GM21390 (cell line): ENCODE measurements at regions not wholly inside any gene's neighbourhood (a gene's known extent, or its start where the extent isn't known, plus 50 kb on each side); places are given as distances from the start of the nearest gene placed in this dataset.
"Not testable (repeated sequence)": the region's sequence is repeated elsewhere in the genome, so short reads cannot be mapped to it uniquely, and the experiment has no call there.

Source experiments
- ATAC-seq: cut with Tn5 transposase; IDR thresholded peaks from one replicate; pipeline ENCODE4 v1.9.1; 2021; ENCODE audit not compliant: unreplicated experiment

DNA sequence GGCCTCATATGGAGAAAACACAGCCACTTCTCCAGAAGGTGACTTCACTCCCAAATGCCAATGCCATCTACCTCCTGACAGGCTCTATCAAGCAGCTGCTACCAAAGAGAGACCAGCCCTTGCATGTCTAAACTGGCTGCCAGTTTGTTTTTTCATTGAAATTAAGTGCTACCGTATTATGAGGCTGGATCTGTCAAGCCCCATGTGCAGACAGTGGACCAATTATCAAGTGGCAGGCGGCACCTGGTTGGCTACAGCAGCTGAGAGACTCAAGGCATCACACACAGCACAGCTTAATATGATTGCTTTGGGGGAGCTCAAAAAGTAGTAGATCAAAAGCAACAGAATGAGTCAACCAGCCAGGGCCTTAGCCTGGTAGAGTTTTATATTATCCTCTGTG lies 1293.0 kb upstream of the TENM4 start:
- ATAC-seq: no peak

DNA sequence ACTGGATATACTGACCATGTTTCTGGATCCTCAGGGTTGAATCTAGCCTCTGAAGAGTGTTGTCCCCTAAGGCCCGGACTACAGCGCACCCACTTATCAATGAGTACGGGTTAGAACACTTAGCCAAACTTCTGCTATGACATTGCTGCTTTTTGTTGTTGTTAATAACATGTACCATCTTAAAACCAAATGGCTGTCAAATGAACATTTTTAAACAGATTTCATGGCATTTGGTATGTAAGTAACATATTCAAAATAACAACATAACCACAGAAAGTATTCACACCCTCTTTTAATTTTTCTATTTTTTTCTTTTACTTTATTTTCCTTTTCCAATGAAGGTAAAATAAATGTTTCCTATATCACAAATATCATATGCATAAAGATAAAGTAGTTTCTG lies 1292.5 kb upstream of the TENM4 start:
- no peak for ATAC-seq

DNA sequence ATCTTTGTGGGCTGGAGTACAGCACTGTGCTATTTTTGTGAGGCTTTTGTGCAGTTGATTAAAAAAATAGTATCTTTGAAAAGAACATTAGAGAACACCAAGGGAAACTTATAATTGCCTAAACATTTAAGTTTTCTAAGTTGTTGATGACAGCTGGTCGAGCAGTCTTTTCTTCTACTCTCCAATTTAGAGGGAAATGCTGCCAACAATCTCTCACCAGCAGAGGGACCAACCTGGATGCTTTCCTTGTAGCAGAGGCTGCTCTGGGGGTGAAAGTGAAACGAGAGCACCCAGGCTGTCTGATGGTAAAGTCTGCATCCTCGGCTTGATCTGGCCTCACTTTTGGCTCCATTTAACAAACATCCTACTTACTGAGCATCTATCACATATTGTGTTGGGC lies 1286.5 kb upstream of the TENM4 start:
- ATAC-seq: peak; percentile 86

DNA sequence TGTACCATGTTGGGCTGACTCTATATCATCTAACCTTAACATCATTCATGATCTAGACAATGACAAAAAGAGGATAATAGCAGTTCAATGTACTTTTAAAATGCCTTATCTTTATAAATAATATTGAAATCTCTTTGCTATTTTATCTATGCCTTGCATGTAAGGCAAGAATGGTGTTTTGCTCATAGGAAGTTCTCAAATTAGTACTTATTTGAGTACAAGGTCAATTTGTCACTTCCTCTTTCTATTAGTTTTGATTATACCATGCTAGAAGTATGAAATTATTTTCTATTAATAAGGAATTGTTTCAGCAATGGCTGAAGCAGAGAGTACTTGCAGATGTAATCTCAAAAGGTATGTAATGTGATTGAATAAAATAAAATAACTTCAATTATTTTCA lies 1285.4 kb upstream of the TENM4 start:
- no peak for ATAC-seq

DNA sequence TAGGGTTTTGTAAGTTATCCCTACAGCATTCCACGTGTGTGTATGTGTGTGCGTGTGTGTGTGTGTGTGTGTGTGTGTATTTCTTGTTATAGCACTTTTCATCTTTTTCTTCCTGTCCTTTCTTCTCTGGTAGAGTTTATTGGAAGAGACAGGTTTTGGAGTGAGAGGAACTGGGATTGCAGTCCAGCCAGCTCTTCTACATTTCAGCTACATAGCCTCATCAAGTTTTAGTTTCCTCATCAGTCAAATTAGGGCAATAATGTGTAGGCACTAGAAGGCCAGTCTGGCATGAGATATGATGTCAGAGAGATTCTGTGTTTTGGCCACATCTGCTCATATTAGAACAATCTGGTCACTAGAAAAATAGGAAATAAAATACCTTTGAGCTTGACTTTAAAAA lies 1283.5 kb upstream of the TENM4 start:
- ATAC-seq: no peak

DNA sequence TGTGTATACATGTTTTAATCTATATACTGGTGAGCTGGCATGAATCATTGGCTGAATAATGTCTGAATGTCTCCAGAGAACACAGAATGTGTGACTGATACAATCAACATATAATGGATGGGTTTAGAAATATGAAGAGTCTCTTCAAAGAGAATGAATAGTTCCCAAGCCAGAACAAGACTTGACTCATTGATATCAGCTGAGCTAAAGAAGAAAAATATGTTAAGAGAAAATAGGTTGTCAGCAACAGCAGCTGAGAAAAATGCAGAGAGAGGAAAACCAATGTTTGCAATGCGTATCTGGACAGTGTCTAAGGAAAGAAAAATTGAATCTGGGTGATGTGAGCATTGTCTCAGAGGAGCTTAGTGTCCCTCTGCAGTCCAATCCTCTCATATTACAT lies 1281.8 kb upstream of the TENM4 start:
- ATAC-seq: no peak

DNA sequence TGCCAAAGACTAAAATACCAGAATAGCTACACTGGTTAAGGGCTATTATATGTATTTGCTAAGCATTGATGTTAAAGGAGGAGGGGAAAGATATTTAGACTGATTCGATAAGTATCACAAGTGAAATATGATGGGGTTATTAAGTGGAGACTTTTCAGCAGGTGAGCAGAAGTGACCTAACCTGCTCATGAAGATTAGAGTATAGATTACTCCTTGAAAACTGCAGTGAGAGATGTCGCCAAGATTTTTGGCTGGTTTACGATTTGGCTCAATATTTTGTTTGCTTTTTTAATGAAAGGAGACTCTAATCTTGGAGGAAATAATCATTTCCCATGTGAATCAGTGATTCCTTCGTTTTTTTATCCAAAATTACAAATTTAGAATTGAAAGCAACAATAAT lies 1279.5 kb upstream of the TENM4 start:
- no peak for ATAC-seq

DNA sequence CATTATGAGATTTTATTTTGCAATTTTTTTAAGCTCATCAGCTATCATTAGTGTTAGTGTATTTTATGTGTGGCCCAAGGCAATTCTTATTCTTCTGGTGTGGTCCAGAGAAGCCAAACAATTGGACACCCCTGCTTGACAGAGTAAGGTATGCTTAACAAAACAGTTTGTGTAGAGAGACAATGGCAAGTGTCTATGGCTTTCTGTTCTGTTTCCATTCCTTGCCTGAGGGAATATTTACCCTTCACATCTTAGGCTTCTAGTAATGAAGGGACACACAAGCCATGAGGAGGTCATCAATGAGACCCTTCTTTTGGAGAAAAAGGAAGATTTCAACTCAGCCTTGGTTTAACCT lies 1278.4 kb upstream of the TENM4 start:
- no peak for ATAC-seq

DNA sequence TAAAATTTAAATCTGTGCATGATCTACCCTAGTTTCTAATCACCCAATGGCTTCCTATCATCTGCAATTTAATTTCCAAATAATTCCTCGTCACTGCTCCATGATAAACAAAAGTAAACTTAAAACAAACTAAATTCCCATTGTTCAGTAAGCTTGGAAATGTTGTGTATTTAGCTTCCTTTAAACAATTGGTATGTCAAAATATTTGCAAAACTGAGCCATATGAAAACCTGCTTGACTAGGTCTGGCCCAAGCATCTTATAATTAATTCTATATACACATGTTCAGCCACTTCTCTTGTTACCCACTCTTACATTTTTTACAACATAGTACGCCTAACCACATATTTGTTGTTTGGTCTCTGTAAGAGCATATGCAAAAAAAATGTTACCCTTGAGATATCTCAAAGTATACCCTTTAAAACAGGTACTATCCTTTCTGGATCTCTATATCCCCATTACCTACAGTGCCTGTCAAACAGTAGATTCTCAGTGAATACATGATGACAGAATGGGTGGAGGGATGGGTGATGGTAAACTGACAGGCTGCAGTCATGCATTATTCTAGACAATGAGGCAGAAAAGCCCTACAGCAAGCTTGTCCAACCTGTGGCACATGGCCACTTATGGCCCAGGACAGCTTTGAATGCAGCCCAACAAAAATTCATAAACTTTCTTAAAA lies 1277.9 kb upstream of the TENM4 start:
- ATAC-seq: no peak

DNA sequence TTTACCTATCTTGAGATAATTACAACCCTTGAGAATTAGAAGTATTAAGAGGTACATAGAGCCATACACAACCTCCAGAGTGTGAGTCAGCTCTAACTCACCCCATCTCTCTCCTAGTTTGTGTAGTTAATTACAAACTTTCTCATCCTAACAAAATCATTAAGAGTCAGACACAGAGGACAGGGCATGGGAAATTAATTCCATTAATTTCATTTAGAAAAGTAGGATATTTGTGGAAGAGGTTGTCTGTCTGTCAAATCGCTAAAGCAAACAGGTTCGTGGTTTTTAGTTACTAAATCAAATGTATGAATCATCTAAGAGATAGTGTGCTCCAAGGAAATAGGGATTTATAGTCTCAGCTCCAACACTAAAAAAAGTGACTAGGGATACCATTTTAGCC lies 1261.4 kb upstream of the TENM4 start:
- ATAC-seq: no peak

DNA sequence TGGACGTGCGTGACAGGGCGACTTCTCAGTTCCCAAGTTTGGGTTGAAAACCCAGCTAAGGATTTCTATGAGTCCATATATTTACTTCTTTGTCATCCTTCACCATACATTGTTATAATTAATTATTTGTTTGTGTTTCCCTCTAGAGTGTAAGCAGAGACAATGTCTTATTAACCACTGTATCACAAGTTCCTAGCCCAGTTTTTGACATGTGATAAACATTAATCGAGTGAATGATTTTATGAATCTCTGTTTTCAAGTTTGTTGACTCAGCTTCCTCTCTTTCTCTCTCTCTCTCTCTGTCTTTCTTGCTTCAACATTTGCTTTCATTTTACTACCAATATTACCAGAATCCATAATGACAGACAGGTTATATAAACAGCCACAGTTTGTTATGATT lies 1259.6 kb upstream of the TENM4 start:
- ATAC-seq: no peak

DNA sequence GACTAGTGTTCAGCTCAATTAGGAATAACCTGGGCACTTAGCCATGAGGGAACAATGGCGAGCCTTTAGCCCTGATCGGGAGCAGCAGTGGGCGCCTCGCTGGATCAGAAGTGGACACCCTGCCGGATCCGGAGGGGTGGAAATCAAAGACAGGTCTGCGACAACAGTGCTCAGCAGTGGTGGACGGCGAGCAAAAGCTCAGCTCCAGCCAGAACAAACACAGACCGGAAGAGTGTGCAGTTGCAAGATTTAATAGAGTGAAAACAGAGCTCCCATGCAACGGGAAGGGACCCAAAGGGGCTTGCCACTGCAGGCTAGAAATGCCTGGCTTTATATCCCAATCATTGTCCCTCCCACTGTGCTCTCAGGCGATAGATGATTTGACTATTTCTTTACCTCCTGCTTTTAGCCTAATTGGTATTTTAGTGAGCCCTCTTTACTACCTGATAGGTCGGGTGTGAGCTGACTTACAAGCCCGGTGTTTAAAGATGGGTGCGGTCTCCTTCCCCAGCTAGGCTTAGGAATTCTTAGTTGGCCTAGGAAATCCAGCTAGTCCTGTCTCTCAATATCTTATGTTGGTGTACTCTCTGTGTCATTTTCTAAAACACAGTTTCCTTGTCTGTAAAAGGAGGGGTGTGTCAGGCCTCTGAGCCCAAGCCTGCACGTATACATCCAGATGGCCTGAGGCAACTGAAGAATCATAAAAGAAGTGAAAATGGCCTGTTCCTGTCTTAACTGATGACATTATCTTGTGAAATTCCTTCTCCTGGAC lies 1258.8 kb upstream of the TENM4 start:
- not testable (repeated sequence) for ATAC-seq

DNA sequence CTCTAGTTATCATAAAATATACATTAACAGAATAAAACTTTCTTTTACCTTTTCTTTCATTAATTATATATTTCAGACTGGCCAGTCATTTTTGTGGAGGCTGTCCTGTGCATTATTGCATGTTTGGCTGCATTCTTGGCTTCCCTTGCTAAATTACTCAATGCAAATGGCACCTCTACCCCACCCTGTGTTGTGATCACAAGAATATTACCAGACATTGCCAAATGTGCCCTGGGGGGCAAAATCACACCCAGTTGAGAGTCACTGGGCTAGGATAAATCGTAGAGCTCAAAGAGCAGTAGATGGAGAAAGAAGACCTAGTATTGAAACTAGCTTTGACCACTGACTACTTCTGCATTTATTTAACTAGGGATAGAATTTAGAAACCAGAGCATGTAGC lies 1257.8 kb upstream of the TENM4 start:
- ATAC-seq: no peak

DNA sequence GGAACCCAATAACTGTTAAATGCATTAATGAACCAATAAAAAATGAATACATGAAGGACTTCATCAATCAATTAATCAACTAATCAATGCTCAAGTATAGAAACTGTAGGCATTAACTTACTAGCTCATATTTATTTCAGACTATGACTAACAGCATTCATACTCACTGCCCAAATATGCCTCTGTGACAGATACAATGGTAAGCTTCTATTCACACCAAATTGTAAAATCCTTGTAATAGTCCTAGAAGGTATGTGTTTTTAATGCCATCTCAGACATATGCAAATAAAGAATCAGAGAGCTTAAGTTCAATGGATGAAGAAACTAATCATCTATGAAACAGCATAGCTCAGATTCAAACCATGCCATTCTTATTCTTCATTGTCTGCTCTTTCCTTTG lies 1253.6 kb upstream of the TENM4 start:
- no peak for ATAC-seq

DNA sequence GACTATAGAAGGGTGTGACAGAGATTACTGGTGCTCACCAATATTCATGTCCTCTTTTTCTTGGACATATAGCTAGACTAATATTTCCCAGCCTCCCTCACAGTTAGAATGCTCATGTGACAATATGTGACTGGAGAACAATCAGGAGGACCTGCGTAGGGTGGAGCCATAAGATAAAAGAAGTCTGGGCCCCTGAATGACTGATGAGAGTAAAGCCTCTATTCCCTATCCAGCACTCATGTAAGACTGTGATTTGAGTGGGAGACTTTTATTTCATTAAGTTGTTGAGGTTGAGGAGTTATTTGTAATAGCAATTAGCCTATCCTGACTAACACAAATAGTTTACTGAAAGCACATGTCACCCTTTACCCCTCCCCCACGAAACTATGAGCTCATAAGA lies 1247.1 kb upstream of the TENM4 start:
- ATAC-seq: no peak

DNA sequence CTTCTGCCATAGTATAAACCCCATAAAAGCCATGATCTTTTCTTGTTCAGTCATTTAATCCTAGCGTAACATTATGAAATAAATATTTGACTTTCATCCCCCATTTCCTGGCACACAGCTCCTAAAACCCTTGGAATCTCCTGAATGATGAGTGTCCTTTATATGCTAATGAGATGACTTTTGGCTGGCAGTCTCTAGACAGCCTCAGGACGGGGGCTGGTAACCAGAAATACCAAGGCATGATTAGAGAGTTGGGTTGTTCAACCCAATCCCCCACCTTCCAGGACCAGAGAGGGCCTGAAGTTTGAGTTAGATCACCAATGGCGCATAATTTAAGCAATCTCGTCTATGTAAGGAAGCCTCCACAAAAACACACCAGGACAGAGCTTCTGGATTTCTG lies 1246.1 kb upstream of the TENM4 start:
- no peak for ATAC-seq

DNA sequence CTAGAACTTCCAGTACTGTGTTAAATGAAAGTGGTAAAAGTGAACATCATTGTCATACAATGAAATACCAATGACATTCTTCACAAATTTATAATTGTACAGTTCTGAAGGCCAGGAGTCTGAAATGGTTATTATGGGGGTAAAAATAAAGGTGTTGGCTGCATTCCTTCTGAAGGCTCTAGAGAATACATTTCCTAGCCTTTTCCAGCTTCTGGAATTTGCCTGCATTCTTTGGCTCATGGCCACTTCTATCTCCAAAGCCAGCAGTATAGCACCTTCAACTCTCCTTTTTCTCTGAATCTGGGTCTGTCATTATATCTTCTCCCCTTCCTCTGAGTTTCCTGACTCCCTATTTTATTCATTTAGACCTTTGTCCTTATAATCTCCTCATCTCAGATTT lies 1232.7 kb upstream of the TENM4 start:
- ATAC-seq: no peak

DNA sequence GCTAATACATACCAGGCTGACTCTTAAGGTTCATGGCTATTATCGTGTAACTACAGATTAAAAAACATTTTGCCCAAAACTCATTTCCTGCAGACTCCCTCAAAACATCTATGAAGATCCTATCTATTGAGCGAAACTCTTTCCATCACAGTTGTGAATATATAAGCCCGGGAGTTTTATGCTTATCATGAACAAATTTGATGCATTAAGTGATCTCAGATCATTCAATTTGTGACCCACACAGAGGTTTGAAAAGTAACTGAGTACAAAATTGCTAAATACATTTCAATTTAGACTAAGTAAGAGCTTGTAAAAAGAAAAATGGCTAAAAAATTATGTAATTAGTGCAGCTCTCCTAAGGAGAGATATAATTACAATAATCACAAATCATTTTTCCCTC lies 1228.8 kb upstream of the TENM4 start:
- no peak for ATAC-seq

DNA sequence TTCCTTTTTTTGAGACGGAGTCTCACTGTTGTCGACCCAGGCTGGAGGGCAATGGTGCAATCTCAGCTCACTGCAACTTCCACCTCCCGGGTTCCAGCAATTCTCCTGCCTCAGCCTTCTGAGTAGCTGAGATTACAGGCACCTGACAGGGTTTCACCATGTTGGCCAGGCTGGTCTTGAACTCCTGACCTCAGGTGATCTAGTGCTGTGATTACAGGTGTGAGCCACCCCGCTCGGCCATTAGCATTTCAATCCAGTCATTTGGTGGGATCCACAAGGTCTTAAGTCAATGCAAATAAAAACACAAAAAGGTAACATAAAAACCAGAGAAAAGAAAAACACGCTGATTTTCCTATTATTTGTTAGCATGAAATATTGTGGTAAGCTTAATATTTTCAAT lies 1227.2 kb upstream of the TENM4 start:
- no peak for ATAC-seq

DNA sequence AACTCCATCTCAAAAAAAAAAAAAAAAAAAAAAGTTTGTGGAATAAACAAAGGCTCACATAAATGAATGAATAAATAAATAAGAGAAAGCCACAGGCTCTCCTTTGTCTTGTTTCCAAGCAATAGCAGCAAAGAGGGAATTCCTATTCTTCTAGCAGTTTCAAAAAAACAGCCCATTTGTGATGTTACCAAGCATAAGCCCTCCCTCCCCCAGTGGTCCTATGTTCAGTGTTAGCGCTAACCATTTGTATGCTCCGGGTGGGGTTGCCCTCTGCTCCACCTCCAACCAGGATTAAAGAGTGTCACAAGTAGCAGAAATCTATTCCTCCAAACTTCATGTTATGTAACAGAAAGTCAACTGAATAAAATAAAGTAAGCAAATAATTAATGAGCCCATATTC lies 1215.0 kb upstream of the TENM4 start:
- no peak for ATAC-seq

DNA sequence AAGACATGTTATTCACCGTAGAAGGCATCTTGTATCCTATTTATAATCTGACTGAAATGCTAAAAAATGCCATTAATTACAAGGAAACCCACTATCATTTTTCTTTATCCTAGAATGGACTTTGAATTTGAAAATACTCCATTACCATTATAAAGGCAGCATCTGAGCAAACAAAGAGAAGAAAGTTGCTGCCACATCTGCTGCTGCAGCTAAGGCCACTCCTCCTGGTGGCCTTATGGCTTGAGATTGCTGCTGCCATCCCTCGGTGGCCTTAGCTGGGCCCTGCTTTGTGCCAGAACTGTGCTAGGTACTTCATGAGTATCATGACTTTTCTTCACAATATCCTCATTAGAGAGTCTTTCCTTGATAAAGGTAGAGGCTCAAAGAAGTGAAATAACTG lies 1210.1 kb upstream of the TENM4 start:
- no peak for ATAC-seq

DNA sequence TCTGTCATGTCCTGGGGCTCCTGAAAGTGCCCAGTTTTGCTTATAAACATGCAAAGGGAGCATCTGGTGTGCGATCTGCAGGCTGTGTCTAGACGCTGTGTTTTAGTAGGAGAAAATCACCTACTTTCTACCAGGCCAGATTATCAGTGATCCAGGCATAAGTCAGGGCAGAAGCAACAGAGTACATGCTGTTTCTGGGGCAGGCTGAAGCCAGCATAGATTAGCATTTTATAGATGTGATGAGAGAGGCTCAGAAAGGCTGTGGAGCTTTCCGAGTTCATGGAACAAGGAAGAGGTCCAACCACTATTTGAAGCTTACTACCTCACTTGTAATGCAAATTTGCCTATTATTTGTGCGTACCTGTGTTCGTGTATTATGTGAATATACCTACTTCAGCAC lies 1208.4 kb upstream of the TENM4 start:
- no peak for ATAC-seq

DNA sequence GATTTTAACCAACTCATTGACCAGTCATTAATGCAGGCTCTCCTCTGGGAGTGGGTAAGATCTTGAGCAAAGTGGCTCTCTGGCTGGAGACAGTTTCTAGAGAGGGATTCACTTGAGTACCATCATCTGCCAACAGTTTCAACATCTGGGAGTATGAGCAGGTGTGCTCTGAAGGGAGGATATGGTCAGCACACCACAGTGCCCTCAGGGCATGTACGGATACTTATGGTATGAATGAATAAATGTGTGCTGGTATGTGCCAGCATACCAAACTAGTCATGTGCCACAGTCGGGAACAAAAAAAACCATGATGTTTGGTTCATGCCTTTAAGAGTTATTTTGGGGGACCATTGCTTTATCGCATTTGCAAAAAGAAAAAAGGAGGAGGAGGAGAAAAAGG lies 1197.5 kb upstream of the TENM4 start:
- no peak for ATAC-seq
